Activated CD8-positive, alpha-beta T cell treated with anti-CD3 and anti-CD28 coated beads for 36 hours (primary cell): ENCODE measurements at regions not wholly inside any gene's neighbourhood (a gene's known extent, or its start where the extent isn't known, plus 50 kb on each side); places are given as distances from the start of the nearest gene placed in this dataset.

ENCODE experiments used
- ATAC-seq: fragments of 200-7000 bp; cut with Tn5 transposase; one replicate; pipeline ENCODE4 v1.10.0; 2021; ENCODE audit warnings: mild to moderate bottlenecking, moderate library complexity
- CTCF ChIA-PET: fragments of 350-600 bp; sonication (Branson Sonifier 250); formaldehyde crosslinking; loops from one replicate; lab custom pipeline; 2021; ENCODE audit warnings: antibody characterized with exemption; lab: Charles Lee
- POLR2A ChIA-PET: fragments of 350-600 bp; sonication (Branson Sonifier 250); formaldehyde crosslinking; loops from one replicate; lab custom pipeline; 2021; ENCODE audit warnings: antibody characterized with exemption; lab: Charles Lee
- DNase-seq: peaks from one replicate; pipeline ENCODE4 v3.0.0-alpha.2; 2020
- H3K27ac Mint-ChIP-seq: one replicate; pipeline ENCODE4 v1.8.0; 2021; ENCODE audit warnings: mild to moderate bottlenecking, mixed read lengths
- H3K27me3 Mint-ChIP-seq: one replicate; pipeline ENCODE4 v1.8.0; 2021; ENCODE audit warnings: mixed read lengths
- H3K36me3 Mint-ChIP-seq: one replicate; pipeline ENCODE4 v1.8.0; 2021; ENCODE audit warnings: low read depth, mixed read lengths
- H3K4me1 Mint-ChIP-seq: one replicate; pipeline ENCODE4 v1.8.0; 2021; ENCODE audit warnings: low read depth, mixed read lengths
- H3K4me3 Mint-ChIP-seq: one replicate; pipeline ENCODE4 v1.8.0; 2021; ENCODE audit warnings: mild to moderate bottlenecking, moderate library complexity, mixed read lengths
- H3K9me3 Mint-ChIP-seq: one replicate; pipeline ENCODE4 v1.8.0; 2021; ENCODE audit warnings: mixed read lengths
- intact Hi-C: fragments of 100-400 bp; cut with micrococcal nuclease; formaldehyde crosslinking; loops from one replicate; pipeline ENCODE4 v1.10.0; 2022
- TF ChIP-seq, protein P1 (sequence below): fragments of 200-600 bp; IDR thresholded peaks from one replicate; pipeline ENCODE4 v1.8.0; 2022; ENCODE audit warnings: antibody characterized with exemption, mild to moderate bottlenecking

GRCh38 chr4:33650036-33650435, 2594.3 kb downstream of the ARAP2 start:
- no peak overlapping the region for H3K4me3 Mint-ChIP-seq
- intact Hi-C loops: no loop called here
- H3K36me3 Mint-ChIP-seq: no peaks in the 10 kb centered on the region
- DNase-seq (no peak), ATAC-seq (no peak)
- TF ChIP-seq, protein P1, sequence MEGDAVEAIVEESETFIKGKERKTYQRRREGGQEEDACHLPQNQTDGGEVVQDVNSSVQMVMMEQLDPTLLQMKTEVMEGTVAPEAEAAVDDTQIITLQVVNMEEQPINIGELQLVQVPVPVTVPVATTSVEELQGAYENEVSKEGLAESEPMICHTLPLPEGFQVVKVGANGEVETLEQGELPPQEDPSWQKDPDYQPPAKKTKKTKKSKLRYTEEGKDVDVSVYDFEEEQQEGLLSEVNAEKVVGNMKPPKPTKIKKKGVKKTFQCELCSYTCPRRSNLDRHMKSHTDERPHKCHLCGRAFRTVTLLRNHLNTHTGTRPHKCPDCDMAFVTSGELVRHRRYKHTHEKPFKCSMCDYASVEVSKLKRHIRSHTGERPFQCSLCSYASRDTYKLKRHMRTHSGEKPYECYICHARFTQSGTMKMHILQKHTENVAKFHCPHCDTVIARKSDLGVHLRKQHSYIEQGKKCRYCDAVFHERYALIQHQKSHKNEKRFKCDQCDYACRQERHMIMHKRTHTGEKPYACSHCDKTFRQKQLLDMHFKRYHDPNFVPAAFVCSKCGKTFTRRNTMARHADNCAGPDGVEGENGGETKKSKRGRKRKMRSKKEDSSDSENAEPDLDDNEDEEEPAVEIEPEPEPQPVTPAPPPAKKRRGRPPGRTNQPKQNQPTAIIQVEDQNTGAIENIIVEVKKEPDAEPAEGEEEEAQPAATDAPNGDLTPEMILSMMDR: no peak
- peaks cover 24% of the 10 kb centered on the region for H3K9me3 Mint-ChIP-seq
- CTCF ChIA-PET: no interaction called here
- no peak overlapping the region for H3K27ac Mint-ChIP-seq
- no peaks in the 10 kb centered on the region for H3K27me3 Mint-ChIP-seq
- no peaks in the 10 kb centered on the region for H3K4me1 Mint-ChIP-seq
- POLR2A ChIA-PET: no interaction called here

DNA sequence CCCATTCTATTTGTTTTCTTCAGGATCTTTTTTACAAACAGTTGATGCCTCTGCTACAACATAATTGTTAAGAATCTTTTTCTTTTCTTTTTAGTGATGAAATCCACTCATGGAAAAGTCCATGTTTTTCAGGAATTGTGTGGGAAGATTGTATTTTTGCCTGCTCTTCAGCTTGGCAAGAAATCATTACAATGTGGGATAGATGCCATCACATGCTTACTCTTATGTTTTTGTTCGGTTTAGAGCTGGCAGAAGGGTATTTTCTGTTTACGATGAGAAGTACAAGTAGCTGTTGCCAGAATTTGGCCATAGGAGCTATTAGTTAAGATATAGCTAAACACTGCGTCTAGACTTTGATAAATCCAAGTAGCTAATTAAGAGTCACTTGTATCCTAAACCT, 2585.3 kb downstream of the ARAP2 start:
- Mint-ChIP-seq H3K27ac (no peak overlapping the region), H3K9me3 (peaks cover 19% of the 10 kb centered on the region), H3K4me1 (no peaks in the 10 kb centered on the region), H3K36me3 (no peaks in the 10 kb centered on the region), H3K4me3 (no peak overlapping the region), H3K27me3 (no peaks in the 10 kb centered on the region)
- TF ChIP-seq, protein P1: no peak
- ATAC-seq (no peak), DNase-seq (no peak)
- intact Hi-C loops: no loop called here
- CTCF ChIA-PET: no interaction called here
- POLR2A ChIA-PET: no interaction called here

- ChIA-PET CTCF (no interaction called here), POLR2A (no interaction called here)
- Mint-ChIP-seq H3K36me3 (no peaks in the 10 kb centered on the region), H3K9me3 (peaks cover 31% of the 10 kb centered on the region), H3K27me3 (no peaks in the 10 kb centered on the region), H3K4me1 (no peaks in the 10 kb centered on the region), H3K4me3 (no peak overlapping the region), H3K27ac (no peak overlapping the region)
- DNase-seq: no peak
- intact Hi-C loops: no loop called here
- no peak for ATAC-seq
- TF ChIP-seq, protein P1: no peak
Observed at GRCh38 chr4:33661636-33662035, 2582.7 kb downstream of the ARAP2 start.

DNA sequence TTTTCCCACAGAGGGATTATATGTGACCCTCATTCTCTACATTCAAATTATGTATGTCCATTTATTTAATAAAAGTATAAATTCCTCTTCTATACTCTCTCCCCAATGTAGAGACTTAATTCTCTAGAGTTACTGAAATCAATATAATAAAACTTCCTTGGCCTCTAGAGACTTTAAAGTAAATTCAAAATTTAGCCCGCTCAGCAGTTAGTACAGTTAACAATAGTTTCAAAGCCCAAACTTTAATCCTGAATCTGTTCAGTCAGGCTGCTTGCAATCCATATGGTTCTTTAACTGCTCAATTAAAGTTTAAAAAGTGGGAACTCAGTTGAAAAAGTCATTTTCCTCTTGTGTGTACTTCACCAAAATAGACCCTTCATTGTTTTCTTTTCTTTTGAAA, 2558.4 kb downstream of the ARAP2 start:
- H3K36me3 Mint-ChIP-seq: no peaks in the 10 kb centered on the region
- H3K9me3 Mint-ChIP-seq: peaks cover 7% of the 10 kb centered on the region
- no peak overlapping the region for H3K27ac Mint-ChIP-seq
- no peaks in the 10 kb centered on the region for H3K27me3 Mint-ChIP-seq
- ATAC-seq (no peak), DNase-seq (no peak)
- H3K4me1 Mint-ChIP-seq: no peaks in the 10 kb centered on the region
- POLR2A ChIA-PET: no interaction called here
- H3K4me3 Mint-ChIP-seq: no peak overlapping the region
- CTCF ChIA-PET: no interaction called here
- intact Hi-C loops: no loop called here
- TF ChIP-seq, protein P1: no peak

DNA sequence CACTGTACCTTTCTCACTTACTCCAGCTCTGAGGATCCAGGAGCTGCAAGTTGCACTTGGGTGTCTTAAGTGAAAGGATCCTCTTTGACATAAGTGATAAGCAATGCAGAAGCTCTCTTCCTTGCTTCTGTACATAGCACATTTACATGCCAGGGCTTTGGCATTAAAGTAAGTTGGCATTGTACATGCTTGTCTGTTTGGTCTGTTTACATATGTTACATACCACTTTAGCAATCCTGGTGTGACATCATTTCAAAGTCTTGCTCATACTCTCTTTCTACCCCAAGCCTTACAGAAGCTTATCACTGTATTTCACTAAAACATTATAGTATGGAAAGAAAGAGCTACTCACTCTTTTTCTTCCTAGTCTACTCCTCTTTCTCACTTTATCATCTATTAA, 2548.3 kb downstream of the ARAP2 start:
- POLR2A ChIA-PET: no interaction called here
- no peaks in the 10 kb centered on the region for H3K27me3 Mint-ChIP-seq
- no peaks in the 10 kb centered on the region for H3K36me3 Mint-ChIP-seq
- intact Hi-C loops: no loop called here
- H3K9me3 Mint-ChIP-seq: peaks cover 8% of the 10 kb centered on the region
- H3K4me1 Mint-ChIP-seq: no peaks in the 10 kb centered on the region
- CTCF ChIA-PET: no interaction called here
- TF ChIP-seq, protein P1: no peak
- no peak for ATAC-seq
- no peak for DNase-seq
- H3K27ac Mint-ChIP-seq: no peak overlapping the region
- H3K4me3 Mint-ChIP-seq: no peak overlapping the region
